ENCODE measurements at regions not wholly inside any gene's neighbourhood (a gene's known extent, or its start where the extent isn't known, plus 50 kb on each side); places are given as distances from the start of the nearest gene placed in this dataset.

DNA sequence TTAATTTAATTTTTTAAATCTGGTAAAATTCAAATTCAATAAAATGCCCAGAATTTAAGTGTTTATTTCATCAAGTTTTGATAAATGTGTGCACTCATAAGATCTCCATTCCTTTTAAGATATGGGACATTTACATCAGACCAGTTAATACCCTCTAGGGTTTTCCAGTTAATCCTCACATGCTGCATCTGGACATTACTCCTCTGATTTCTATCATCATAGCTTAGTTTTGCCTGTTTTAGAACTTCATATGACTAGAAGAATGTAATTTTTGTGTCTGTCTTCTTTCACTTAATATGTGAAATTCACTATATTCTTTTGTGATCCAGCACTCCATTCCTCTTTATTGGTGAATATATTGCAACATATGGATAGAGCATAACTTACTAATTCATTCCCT is 727.7 kb upstream of the FAM241A start:
- DNase-seq, result no peak

DNA sequence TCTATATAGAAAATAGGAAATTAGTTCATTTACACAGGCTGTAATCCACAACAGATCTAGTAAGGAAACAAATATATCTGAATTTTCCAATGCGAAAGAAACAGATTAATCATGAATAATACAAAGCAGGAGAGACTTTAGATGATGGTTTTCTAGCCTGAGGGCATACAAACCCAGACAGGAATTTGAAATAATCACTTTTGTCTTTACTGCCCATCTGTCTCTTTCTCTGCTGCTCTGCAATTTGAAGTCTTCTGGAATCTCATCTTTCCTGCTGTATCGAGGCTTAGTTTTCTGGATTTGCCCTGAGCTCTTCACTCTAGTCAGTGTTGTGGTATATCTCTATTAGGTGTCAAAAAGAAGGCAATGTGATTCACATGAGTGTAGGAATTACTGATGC is 711.8 kb upstream of the FAM241A start:
- DNase-seq, result no peak

DNA sequence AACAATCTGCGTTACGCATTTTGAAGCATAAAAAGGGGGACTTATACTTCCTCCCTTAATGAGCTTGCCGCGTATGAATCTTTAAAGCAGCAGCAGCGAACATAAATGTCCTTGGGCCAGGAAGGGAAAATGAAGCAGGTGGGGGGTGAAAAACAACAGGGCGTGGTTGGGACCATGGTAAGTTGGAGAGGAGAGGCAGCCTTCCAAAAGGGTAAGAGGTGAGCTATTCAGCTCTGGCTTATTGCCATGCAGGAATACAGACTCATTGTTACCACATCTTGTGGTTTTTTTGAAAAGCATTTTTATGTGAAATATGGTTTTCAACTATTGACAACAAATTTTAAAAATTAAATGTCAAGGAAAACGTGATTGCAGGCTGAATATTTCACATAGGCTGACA is 710.7 kb upstream of the FAM241A start:
- peak; percentile 58 for DNase-seq

DNA sequence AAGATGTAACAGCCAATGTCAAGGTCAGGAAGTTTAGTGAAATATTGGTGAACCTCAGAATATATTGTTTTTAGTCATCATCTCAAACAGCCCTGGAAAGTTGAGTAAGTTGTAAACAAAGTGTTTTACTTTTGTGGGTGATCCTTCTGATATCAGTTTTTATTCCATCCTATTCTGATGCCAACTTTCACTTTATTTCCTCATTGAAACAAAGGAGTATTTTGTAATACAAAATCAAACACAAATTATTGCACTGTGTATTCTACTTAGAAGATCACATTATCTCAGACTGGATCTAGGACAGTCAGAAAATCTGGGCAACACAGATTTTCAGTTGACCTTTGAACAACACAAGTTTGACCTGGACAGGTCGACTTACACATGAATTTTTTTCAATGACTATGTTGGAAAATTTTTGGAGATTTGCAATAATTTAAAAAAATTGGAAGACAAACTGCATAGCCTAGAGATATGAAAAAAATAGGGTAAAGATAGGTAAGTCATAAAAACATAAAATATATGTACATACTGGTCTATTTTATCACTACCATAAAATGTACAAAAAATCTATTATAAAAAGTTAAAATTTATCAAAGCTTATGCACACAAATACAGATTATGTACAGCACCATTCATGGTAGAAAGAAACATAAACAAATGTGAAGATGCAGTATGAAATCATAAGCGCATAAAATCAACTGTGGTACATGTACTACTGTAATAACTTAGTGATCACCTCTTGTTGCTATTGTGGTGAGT is 709.1 kb upstream of the FAM241A start:
- DNase-seq, result no peak

DNA sequence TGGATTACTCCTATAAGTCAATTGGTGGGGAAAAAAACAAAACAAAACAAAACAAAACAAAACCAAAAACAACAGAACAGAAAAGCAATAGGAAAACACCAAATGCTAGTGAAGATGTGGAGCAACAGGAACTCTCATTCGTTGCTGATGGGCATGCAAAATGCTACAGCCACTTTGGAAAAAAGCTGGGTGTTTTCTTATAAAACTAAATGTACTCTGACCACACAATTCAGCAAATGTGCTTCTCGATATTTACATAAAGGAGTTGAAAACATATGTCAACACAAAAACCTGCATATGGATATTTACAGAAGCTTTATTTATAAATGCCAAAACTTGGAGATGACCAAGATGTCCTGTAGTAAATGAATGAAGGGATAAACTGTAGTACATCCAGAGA is 703.6 kb upstream of the FAM241A start:
- no peak for DNase-seq

DNA sequence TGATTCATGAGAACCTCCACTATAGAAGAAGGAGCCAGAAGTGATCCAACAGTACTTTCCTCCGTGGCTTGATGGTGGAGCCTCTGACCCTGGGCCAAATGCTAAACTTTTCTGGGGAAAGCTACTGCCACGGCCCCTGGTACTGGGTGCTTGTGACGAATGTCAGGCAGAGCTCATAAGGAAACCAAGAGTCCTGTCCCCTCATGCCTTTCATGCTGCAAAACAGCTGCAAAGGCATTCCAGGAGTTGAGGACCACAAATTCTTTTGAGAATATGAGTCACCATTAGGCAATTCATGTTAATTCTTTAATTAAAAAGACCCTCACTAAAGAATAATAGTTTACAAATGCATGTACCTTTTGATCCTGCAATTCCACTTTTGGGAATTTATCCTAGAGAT is 700.4 kb upstream of the FAM241A start:
- DNase-seq, result peak; percentile 37

DNA sequence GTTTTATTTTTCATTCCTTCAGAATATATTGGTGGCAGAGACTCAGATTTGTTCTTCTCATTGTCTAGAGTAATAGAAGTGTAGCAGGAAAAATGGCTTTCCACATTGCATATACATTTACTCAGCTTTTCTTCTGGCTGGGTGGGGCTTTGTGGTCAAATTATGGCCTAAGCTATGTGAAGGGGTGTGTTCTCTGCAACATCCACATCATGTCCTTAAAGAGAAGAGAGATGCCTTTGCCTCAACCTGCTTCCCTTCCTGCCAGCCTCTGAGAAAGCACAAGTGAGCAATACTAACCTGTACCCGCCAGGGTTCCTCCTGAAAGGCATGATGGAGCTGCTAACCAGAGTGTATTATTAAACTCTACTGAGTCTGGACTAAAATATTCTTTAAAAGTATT is 695.6 kb upstream of the FAM241A start:
- peak; percentile 40 for DNase-seq

DNA sequence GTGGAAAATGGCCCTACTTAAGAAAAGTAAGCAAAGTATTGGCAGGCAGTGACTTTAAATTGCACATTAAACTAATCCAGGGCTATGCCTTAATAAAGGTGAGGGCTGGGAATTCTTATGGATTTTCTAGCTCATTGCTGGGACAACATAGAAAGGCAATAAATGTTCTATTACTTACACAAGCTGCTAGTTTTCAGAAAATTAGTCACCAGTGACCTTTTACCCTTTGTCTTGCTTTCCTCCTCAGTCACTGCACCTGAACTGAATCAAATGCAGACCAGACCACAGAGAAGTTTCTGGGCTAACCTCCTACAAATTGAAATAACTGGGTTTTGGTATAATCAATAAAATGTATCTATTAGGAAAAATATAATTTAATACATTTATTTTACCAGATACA is 694.4 kb upstream of the FAM241A start:
- DNase-seq, result no peak

DNA sequence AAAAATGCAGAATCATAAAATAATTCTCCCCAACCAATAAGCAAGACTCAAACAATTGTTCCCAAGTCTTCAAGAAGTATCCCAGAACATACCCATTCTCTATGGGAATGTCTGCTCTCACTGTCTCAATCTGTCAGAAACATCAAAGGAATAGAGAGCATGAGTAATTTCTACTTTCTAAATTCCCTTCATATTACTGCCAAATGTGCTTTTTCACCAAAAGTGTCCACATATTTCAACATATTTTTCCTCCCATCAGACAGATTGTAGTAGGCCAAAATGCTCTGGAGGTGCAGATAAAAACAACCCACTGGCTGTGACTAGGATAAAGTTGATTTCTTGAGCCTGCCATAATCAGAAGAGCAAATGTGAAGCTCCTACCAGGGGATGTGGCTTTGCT is 692.0 kb upstream of the FAM241A start:
- peak; percentile 56 for DNase-seq

DNA sequence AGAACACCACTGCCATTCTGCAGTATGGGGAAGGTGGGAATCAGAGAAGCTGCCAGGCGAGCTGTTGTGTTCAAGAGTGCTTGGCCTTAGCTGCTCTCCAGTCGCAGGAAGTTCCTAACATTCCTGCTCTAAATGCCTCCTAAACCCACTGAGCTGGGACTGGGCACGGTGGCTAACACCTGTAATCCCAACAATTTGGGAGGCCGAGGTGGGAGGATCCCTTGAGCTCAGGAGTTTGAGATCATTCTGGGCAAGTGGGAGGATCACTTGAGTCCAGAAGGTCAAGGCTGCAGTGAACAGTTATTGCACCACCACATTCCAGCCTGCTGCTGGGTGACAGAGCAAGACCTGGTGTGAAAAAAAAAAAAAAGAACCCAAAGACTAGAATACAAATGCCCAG is 690.3 kb upstream of the FAM241A start:
- DNase-seq, result peak; percentile 16

DNA sequence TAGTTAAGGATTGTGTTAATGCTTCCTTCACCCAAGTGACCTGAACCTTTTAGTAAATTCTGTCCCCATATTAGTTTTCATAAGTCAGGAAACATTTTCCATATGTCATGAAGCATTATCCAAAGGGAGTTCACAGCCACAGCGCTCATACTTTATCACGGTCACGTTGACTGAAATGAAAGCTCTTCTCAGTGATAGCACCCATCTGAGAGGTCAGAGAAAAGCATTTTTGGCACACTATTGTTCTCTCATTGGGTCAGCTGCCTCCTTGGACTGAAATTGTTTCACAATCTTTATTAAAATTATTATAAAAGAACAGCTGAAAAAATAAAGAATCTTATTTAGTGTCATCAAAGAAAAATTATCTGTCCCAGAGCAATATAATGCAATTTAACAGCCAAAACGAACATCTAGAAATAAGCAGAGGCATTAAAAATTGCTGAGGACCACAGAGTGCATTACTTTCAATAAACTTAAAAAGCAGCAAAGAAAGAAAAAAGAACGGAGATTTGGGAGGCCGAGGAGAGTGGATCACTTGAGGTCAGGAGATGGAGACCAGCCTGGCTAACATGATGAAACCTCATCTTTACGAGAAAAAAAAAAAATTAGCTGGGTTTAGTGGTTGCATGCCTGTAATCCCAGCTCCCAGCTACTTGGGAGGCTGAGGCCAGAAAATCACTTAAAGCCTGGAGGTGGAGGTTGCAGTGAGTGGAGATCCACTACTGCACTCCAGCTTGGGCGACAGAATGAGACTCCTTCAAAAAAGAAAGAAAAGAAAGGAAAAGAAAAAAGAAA is 680.8 kb upstream of the FAM241A start:
- DNase-seq, result no peak

DNA sequence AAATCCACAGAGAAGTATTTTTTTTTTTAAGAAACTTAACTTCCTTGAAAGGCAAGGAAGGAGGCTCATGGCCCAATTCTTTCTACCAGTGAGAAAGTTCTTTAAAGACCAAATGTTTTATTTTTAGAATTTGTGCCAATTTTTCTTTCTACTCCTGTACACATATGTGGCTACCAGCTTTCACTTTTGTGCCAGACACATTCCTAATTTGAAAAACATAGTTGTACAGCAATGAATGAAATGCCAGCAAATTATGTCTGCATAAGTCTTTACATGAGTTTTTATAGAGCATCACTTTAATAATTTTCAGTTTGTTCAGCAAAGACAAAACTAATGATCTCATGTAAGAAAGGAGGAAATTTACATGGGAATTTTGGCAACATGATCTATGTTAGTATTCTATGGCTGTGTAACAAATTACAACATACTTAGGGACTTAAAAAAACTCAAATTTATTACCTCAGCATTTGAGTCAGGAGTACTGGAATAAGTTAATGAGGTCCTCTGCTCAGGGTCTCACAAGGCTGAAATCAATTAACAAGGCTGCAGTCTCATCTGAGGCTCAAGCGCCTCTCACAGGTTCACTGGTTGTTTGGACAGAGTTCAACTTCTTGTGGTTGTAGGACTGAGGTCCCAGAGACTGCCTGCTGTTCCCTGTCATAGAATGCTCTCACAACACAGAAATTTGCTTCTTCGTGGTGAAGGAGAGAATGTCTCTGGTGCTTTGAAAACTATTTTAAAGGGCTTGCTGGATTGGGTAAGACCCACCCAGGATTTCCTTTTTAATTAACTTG is 678.2 kb upstream of the FAM241A start:
- DNase-seq, result peak; percentile 65

DNA sequence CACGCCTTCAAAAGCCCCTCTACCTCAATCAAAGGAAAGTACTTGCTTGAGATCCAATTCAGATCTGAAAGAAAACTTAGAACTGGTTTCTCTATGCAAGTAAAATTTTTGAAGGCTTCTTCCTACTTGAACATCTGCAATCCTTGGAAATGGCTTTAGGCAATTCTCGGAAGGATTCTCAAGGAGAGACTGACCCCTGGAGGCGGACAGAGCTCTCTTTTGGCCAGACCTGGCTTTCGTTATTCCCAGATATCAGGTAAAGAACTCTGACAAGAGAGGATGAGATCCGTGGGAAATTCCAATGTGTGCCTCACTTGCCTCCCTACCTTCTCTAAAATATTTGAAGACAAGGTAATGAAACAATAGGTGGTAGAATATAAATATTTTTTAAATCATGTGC is 670.3 kb upstream of the FAM241A start:
- peak; percentile 48 for DNase-seq

DNA sequence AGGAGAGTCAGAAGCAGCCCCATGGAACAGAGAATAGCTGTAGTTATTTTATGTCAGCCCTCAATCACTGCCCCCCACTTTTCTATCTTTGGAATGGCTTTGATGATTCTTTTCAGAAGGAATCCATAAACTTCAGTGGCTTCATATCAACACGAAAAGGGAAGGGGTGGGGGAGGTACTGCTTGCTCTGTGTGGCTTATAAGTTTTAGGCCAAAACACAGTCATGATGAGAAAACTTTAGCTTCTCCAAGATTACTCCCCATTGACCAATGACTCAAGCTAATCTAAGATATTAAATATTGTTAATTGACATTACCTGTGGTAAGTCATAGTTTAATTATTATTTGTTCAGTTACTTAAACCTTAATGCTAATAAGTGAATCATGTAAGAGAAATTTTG is 669.6 kb upstream of the FAM241A start:
- DNase-seq, result peak; percentile 54

DNA sequence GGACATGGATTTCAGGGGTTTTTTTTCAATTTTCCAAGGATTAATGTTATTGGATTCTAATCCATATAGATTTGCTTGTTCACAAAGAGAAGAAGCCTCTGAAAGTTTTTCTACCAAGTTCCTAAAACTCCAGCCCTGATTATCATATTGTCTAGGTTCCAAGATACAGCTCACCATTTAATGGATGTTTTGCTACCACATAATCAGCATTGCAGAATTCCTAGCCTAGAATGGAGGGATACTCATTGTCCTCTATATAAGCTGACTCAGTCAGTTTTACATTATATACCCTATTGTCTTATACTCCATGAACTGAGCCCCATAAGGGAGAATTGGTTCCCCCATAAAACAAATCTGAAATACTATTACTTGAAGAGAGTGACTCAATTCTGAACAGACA is 664.7 kb upstream of the FAM241A start:
- no peak for DNase-seq

DNA sequence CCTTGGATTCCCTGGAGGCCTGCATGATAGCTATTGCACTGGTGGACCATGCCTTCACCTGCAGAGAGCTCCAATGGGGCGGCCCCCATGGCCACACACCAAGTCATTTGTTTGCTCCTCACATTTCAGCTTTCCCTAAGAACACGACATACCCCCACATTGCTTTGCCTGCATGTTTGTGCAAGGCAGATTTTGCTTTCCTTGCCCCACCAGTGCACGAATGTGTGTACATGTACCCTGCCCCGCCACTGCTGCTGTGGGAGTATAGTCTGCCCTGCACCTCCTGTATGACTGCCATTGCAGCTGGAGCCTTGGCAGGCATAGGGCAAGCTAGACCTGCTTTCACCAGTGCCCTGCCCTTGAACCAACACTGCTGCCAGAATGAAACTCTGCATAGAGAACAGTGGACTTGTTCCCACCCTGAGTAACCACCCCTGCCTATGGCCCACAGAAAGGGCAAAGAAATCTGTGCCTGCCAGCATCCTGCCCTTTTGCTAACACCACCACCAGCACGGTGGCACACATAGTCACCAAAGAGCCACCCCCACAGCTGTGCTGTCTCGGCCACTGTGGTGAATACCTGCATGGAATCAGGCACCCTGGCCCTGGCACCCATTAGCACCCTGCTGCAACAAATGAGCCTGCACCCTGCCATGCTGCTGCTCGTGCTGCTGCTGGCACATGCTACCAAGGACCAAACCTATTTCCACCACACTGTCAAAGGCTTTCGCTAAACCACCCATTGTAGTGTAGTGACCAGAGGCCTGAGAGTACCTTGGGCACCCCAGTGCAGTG is 661.7 kb upstream of the FAM241A start:
- no peak for DNase-seq

DNA sequence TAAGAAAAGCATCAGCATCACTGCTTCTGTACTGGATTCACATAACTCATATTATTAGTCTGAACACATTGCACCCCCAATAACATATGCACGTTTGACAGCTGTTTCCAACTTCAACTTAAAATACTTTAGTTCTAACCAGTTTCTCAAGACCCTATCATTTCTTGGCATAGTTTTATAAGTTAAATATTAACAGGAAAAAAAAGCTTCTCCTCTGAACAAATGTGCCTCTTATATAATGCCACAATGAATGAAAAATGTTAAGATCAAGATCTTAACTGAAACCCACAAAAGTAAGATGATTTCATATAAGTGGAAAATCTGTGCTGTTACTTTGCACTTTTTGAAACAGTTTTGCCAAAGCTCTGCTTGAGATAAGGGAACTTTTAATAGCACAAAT is 652.8 kb upstream of the FAM241A start:
- DNase-seq, result peak; percentile 57

DNA sequence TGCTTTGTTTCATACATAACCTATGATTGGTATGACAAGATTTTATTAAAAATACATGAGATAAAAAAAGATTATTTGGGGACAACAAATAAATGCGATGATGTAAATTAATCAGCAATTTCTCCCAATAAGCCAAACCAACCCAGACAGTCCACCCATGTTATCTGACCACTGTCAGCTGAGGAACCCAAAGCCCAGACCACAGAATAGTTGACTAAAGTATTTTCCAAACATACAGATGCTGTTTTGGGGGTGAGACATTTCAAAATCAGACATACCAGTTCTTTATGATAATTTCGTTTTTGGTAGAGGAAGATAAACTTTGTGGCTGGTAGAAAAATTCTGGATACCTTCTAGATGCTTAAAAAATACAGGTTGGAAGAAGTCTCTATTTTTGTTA is 650.8 kb upstream of the FAM241A start:
- DNase-seq, result peak; percentile 76

DNA sequence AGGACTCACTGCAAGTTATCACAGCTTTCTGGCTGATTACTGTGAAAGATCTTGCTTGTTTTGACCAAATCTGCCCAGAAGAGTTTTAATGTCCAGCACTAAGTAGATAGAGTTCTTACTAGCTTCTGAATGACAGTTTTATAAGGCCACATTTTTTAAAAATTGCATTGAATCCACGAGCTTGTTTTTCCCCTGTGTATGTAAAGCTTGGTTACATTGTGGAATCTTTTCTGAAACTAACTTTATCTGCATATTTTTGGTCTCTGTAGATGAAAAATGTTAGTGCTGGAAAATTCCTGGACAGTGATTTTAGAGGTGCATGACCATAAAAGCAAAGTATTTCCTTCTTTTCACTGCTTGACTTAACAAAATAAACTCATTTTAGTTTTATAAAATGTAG is 650.3 kb upstream of the FAM241A start:
- peak; percentile 78 for DNase-seq

DNA sequence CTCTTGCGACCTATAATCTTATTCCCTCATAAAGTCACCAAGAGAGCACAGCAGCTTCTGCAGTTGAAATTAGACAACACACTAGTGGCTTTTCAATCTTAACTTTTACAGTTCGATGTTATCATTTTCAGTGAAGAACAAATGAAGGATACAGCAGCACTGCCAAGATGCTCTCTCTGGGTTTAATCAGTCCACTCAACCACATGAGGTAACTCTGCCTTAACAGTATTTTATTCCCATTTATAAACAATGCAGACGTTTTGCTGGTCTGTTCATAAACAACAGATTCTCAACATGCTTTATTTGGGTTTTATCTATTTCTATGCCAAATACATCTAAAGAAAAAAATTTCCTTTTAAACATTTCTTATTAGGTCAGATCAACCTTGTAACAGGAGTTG is 646.0 kb upstream of the FAM241A start:
- DNase-seq, result no peak

DNA sequence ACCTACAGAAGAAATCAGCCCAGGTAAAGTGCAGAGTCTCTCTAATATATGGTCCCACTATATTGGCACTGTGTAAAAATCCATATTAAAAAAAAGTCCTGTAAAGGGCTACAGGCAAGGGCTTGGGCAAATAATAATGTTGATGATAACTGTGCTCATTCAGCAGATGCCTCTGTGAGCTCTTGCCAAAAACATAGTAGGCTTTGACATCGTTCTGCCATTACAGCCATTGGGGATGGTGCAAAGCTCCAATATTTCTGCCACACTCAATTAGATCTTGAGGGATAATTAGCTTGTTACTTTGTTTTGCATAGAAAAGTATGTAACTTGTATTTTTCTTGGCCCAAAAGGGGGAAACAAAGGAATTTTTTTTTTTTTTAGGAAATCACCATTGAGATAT is 645.5 kb upstream of the FAM241A start:
- DNase-seq, result no peak

DNA sequence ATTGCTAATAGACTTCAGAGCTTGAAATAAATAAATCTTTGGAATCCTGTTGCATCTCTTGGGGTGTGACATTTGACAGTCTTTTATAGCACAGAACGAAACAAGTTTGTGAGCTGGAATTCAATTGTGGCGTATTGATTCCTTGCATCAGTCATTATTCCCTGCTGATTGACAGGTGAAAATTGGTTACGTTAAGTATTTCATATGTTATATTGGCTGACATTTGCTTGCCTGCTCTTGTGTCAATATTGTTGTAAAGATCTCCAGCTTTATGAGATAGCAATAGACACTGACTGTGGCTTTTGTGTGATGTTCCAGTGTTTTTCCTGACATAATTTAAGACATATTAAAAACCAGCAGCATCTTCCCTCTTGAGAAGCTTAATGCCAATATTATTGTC is 644.4 kb upstream of the FAM241A start:
- DNase-seq, result no peak

DNA sequence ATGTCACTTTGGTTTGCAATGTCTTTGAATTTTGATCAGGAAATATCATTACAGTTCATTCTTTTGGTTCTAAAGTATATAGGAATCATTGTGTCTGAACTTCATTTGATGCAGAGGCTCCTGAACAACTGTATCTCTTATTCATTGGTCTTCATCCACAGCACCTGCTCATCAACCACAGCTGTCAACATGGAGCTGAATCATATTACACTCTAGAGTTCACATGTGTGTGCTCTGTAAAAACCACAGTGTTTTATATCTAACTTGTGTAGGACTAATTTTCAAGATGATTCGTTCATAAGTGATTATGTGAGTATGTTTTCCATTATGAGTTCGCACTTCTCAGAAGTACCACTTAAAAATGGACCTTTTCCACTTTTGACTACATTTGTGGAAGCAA is 643.3 kb upstream of the FAM241A start:
- peak; percentile 70 for DNase-seq

All from fibroblast of skin of abdomen (primary cell).